Glutamatergic neuron (in vitro differentiated cells): ENCODE measurements at regions not wholly inside any gene's neighbourhood (a gene's known extent, or its start where the extent isn't known, plus 50 kb on each side); places are given as distances from the start of the nearest gene placed in this dataset.

ENCODE experiments used
- DNase-seq: peaks from one replicate; pipeline ENCODE4 v3.0.0; 2022
- H3K27ac Mint-ChIP-seq: one replicate; pipeline ENCODE4 v1.8.0; 2020; ENCODE audit warnings: mild to moderate bottlenecking, mixed read lengths, inconsistent platforms; ENCODE audit not compliant: unreplicated experiment
- H3K27me3 Mint-ChIP-seq: one replicate; pipeline ENCODE4 v1.8.0; 2020; ENCODE audit warnings: mild to moderate bottlenecking, moderate library complexity, mixed read lengths, inconsistent platforms; ENCODE audit not compliant: unreplicated experiment
- H3K36me3 Mint-ChIP-seq: one replicate; pipeline ENCODE4 v1.8.0; 2020; ENCODE audit warnings: mild to moderate bottlenecking, mixed read lengths, inconsistent platforms; ENCODE audit not compliant: unreplicated experiment
- H3K4me1 Mint-ChIP-seq: one replicate; pipeline ENCODE4 v1.8.0; 2020; ENCODE audit warnings: mild to moderate bottlenecking, low read depth, mixed read lengths, inconsistent platforms; ENCODE audit not compliant: unreplicated experiment
- H3K4me3 Mint-ChIP-seq: one replicate; pipeline ENCODE4 v1.8.0; 2020; ENCODE audit warnings: mild to moderate bottlenecking, mixed read lengths, inconsistent platforms; ENCODE audit not compliant: unreplicated experiment
- H3K9me3 Mint-ChIP-seq: one replicate; pipeline ENCODE4 v1.8.0; 2020; ENCODE audit warnings: mild to moderate bottlenecking, moderate library complexity, mixed read lengths, inconsistent platforms; ENCODE audit not compliant: unreplicated experiment
- CTCF ChIP-seq: fragments of 200-600 bp; sonication (generic); IDR thresholded peaks from one replicate; pipeline ENCODE4 v1.5.0; 2021; ENCODE audit not compliant: partially characterized antibody, unreplicated experiment

GRCh38 chr5:39998518-39998917, 573.7 kb upstream of the DAB2 start:
- Mint-ChIP-seq H3K27ac (no peak overlapping the region), H3K9me3 (no peaks in the 10 kb centered on the region), H3K36me3 (no peaks in the 10 kb centered on the region), H3K4me1 (no peaks in the 10 kb centered on the region), H3K27me3 (no peaks in the 10 kb centered on the region), H3K4me3 (no peak overlapping the region)
- TF ChIP-seq CTCF, result no peak
- no peak for DNase-seq

- no peaks in the 10 kb centered on the region for H3K4me1 Mint-ChIP-seq
Measured at GRCh38 chr5:39995990-39996389, 571.2 kb upstream of the DAB2 start.

GRCh38 chr5:39992617-39993202, 567.9 kb upstream of the DAB2 start:
- no peak for DNase-seq
- Mint-ChIP-seq H3K4me1 (no peaks in the 10 kb centered on the region), H3K27ac (no peak overlapping the region), H3K9me3 (no peaks in the 10 kb centered on the region), H3K27me3 (no peaks in the 10 kb centered on the region), H3K4me3 (no peak overlapping the region), H3K36me3 (no peaks in the 10 kb centered on the region)
- TF ChIP-seq CTCF, result no peak

More at GRCh38 chr5:39995990-39996389, 571.2 kb upstream of the DAB2 start:
- H3K27ac Mint-ChIP-seq, result no peak overlapping the region
- DNase-seq, result no peak
- no peaks in the 10 kb centered on the region for H3K9me3 Mint-ChIP-seq
- no peak for TF ChIP-seq CTCF
- H3K27me3 Mint-ChIP-seq, result no peaks in the 10 kb centered on the region
- H3K4me3 Mint-ChIP-seq, result no peak overlapping the region
- no peaks in the 10 kb centered on the region for H3K36me3 Mint-ChIP-seq

GRCh38 chr5:39986614-39987013, 561.8 kb upstream of the DAB2 start:
- DNase-seq, result no peak
- Mint-ChIP-seq H3K4me3 (no peak overlapping the region), H3K4me1 (no peaks in the 10 kb centered on the region), H3K27ac (no peak overlapping the region), H3K27me3 (no peaks in the 10 kb centered on the region), H3K36me3 (no peaks in the 10 kb centered on the region), H3K9me3 (no peaks in the 10 kb centered on the region)
- no peak for TF ChIP-seq CTCF

GRCh38 chr5:39980056-39980455, 555.3 kb upstream of the DAB2 start:
- no peak overlapping the region for H3K27ac Mint-ChIP-seq
- DNase-seq, result no peak

More at GRCh38 chr5:39980056-39980455, 555.3 kb upstream of the DAB2 start:
- Mint-ChIP-seq H3K36me3 (no peaks in the 10 kb centered on the region), H3K4me1 (no peaks in the 10 kb centered on the region), H3K4me3 (no peak overlapping the region), H3K27me3 (no peaks in the 10 kb centered on the region), H3K9me3 (no peaks in the 10 kb centered on the region)
- no peak for TF ChIP-seq CTCF
